ENCODE measurements at regions not wholly inside any gene's neighbourhood (a gene's known extent, or its start where the extent isn't known, plus 50 kb on each side); places are given as distances from the start of the nearest gene placed in this dataset.
A peak's percentile ranks its signal among the peaks of the same experiment; 100 is the strongest.
"Not testable (repeated sequence)": the region's sequence is repeated elsewhere in the genome, so short reads cannot be mapped to it uniquely, and the experiment has no call there.

GRCh38 chr18:59056706-59057492 lies 82.8 kb upstream of the SEC11C start:
- peak in 3 of 4 donors; percentile 53 to 60 (median 53) for DNase-seq (ENCODE audit: low read depth in 4 of 4, low spot score in 3 of 4)

- no peak for DNase-seq (ENCODE audit: low read depth in 4 of 4, low spot score in 3 of 4)
Observed at GRCh38 chr18:59057493-59057795, 82.2 kb upstream of the SEC11C start.

- no peak for DNase-seq (ENCODE audit: low read depth in 4 of 4, low spot score in 3 of 4)
Observed at GRCh38 chr18:59057969-59058368, 81.7 kb upstream of the SEC11C start.

- no peak for DNase-seq (ENCODE audit: low read depth in 4 of 4, low spot score in 3 of 4)
Observed at GRCh38 chr18:59059140-59059539, 80.5 kb upstream of the SEC11C start.

GRCh38 chr18:59060551-59060950 lies 79.1 kb upstream of the SEC11C start:
- no peak for DNase-seq (ENCODE audit: low read depth in 4 of 4, low spot score in 3 of 4)

- no peak for DNase-seq (ENCODE audit: low read depth in 4 of 4, low spot score in 3 of 4)
Observed at GRCh38 chr18:59061914-59062642, 77.6 kb upstream of the SEC11C start.

- DNase-seq (ENCODE audit: low read depth in 4 of 4, low spot score in 3 of 4), result no peak
Observed at GRCh38 chr18:59062643-59063006, 77.1 kb upstream of the SEC11C start.

GRCh38 chr18:59063300-59063906 lies 76.3 kb upstream of the SEC11C start:
- no peak for DNase-seq (ENCODE audit: low read depth in 4 of 4, low spot score in 3 of 4)

GRCh38 chr18:59063912-59064311 lies 75.8 kb upstream of the SEC11C start:
- DNase-seq (ENCODE audit: low read depth in 4 of 4, low spot score in 3 of 4), result no peak

- no peak for DNase-seq (ENCODE audit: low read depth in 4 of 4, low spot score in 3 of 4)
Observed at GRCh38 chr18:59065684-59066083, 74.0 kb upstream of the SEC11C start.

GRCh38 chr18:59067873-59068272 lies 71.8 kb upstream of the SEC11C start:
- no peak for DNase-seq (ENCODE audit: low read depth in 4 of 4, low spot score in 3 of 4)

- DNase-seq (ENCODE audit: low read depth in 4 of 4, low spot score in 3 of 4), result no peak
Observed at GRCh38 chr18:59068276-59069071, 71.2 kb upstream of the SEC11C start.

GRCh38 chr18:59070181-59070912 lies 69.3 kb upstream of the SEC11C start:
- DNase-seq (ENCODE audit: low read depth in 4 of 4, low spot score in 3 of 4), result peak; percentile 75 to 78 (median 77)

GRCh38 chr18:59072727-59073421 lies 66.8 kb upstream of the SEC11C start:
- DNase-seq (ENCODE audit: low read depth in 4 of 4, low spot score in 3 of 4), result no peak

- no peak for DNase-seq (ENCODE audit: low read depth in 4 of 4, low spot score in 3 of 4)
Observed at GRCh38 chr18:59075923-59076322, 63.8 kb upstream of the SEC11C start.

- no peak for DNase-seq (ENCODE audit: low read depth in 4 of 4, low spot score in 3 of 4)
Observed at GRCh38 chr18:59079264-59079663, 60.4 kb upstream of the SEC11C start.

GRCh38 chr18:59079687-59080501 lies 59.8 kb upstream of the SEC11C start:
- DNase-seq (ENCODE audit: low read depth in 4 of 4, low spot score in 3 of 4), result not testable (repeated sequence)

GRCh38 chr18:59083136-59083818 lies 56.4 kb upstream of the SEC11C start:
- no peak for DNase-seq (ENCODE audit: low read depth in 4 of 4, low spot score in 3 of 4)

All from right renal pelvis (tissue), 4 donors.